GM18517 (cell line): ENCODE measurements at regions not wholly inside any gene's neighbourhood (a gene's known extent, or its start where the extent isn't known, plus 50 kb on each side); places are given as distances from the start of the nearest gene placed in this dataset.
"Not testable (repeated sequence)": the region's sequence is repeated elsewhere in the genome, so short reads cannot be mapped to it uniquely, and the experiment has no call there.

Experiments
- ATAC-seq: cut with Tn5 transposase; IDR thresholded peaks from one replicate; pipeline ENCODE4 v1.9.1; 2021; ENCODE audit warnings: mild to moderate bottlenecking, moderate library complexity; ENCODE audit not compliant: unreplicated experiment

DNA sequence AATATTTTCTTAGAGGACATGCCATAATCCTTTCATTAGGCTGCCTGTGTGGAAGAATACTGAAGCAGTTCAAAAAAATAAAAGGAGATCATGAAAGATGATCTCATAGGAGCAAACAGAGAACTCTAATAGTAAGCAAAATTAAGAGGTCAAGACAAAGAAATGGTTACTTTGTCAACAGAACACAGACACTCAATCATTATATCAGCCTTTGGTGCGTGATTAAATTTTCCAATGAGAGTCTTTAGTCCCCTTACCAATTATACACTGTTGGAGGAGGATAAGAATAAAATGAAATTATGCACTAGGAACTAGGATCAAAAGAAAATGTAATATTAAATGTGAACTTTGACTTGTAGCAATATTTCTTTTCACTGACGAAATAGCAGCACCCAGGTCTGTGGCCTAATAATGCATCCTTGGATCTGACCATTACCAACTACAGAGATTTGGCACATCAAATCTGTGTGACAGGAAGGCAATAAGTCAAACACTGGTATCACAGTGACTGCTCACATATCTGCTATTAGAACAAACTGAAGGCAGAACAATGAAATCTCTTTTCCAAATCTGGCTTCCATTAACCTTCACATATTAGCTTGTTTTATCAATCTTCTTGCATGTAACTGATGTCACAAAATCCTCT is 1812.9 kb downstream of the PLA2G4A start:
- ATAC-seq = no peak

DNA sequence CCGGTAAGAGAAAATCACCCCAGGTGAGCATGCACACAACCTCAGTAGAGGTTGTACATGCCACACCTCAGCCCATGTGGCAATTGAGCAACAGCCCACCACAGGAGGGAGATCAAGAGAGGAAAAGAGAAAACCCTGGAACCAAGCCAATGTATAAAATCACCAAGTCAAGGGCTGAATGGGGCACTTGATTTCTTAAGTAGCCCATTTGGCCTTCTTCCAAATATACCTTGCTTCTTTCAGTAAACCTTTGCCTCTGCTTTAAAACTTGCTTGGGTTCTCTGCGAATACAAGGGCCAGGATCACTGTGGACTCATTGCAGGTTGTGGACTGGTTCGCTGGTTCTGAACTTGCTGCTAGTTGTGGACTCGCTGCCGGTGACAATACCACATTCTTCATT is 1814.0 kb downstream of the PLA2G4A start:
- no peak for ATAC-seq

DNA sequence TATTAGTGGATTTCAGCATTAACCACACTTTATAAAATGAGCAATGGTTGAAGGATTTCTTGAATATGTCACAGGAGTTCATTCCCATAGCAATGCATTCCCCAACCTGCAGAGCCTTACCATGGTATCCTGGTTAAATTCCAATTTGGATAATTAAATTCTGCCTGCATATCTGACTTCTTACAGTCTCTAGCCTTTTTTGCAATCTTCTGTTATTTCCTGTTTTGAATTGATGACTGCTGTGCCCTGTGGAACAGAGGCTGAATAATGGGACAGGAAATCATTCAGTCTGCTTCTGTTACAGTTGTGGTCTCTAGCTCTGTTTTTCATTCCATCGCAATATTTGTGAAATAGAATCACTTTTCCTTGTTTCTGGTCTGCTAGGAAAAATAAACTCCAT is 1823.9 kb downstream of the PLA2G4A start:
- no peak for ATAC-seq

GRCh38 chr1:188655966-188656365 is 1821.7 kb downstream of the BRINP3 start:
- not testable (repeated sequence) for ATAC-seq

- ATAC-seq = no peak
Observed at GRCh38 chr1:188660572-188660971, 1817.1 kb downstream of the BRINP3 start.

- no peak for ATAC-seq
Observed at GRCh38 chr1:188665477-188665876, 1812.2 kb downstream of the BRINP3 start.

DNA sequence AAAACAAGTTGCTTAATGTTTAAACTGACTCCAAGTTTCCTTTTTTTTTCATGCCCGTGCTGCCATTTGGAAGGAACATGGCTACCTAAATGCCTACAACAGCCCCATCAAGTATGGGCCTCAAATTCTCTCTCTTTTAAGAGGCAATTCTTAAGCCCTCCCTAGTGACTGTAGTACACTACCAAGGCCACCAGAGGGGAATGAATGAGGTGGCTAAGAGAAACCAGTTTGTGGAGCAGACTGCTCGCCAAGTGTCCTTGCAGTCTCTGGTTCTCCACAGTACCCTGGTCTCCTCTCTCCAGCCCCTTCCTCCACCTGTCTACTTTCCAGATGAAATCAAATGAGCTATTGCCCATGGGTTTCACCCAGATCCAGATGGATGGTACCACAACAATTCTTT is 1809.6 kb downstream of the BRINP3 start:
- no peak for ATAC-seq

GRCh38 chr1:188669728-188670382 is 1807.8 kb downstream of the BRINP3 start:
- ATAC-seq = no peak

DNA sequence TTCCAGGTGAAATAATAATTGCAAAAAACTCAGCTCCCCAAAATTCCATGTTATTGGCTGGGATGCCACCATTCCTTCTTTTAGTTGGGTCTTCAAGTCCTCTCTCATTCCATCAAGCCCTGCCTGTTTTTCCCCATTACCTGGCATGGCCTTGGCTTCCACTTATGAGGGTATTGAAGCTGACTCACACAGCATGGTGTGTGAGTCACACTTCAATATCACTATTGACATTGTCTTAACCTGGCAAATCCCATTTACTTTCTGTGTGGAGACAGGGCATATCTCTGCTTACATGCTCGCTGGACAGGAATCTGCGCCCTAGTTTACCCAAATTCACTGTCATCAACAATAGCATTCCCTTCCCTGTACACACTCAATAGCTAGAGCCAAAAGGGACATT is 1806.8 kb downstream of the BRINP3 start:
- ATAC-seq = no peak

- ATAC-seq = no peak
Observed at GRCh38 chr1:188672153-188672552, 1805.5 kb downstream of the BRINP3 start.

DNA sequence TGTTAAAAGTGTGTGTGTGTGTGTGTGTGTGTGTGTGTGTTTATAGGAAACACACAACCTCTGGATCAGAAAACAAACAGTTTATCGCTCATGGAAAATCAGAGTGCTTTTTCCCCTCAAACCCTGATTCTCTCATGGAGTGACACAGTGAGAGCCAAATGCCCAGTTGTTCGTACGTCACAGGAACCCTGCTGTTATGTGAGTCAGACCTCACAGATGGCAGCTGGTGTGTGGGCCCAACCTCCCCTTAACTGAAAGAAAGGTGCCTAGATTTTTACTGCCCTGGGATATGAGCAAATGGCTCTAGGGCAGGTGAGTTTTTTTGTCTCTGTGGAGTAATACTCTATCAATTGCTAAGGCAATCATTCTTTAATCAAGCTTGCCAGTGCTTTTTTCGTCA is 1788.1 kb downstream of the BRINP3 start:
- no peak for ATAC-seq

- no peak for ATAC-seq
Observed at GRCh38 chr1:188700116-188700515, 1777.5 kb downstream of the BRINP3 start.

DNA sequence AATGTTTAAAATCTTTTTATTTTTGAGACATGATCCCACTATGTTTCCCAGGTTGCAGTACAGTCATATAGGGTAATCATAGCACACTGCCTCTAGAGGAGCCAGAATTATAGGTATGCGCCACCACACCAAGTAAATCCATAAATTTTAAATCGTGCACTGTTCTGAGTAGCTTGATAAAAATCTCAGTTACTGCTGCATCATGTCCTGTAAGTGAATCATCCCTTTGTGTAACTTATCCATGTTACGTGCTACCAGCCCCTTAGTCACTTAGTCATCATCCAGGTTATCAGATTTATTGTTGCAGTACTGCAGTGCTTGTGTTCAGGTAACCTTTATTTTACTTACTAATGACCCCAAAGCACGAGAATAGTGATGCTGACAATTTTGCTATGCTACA is 1770.9 kb downstream of the BRINP3 start:
- no peak for ATAC-seq

DNA sequence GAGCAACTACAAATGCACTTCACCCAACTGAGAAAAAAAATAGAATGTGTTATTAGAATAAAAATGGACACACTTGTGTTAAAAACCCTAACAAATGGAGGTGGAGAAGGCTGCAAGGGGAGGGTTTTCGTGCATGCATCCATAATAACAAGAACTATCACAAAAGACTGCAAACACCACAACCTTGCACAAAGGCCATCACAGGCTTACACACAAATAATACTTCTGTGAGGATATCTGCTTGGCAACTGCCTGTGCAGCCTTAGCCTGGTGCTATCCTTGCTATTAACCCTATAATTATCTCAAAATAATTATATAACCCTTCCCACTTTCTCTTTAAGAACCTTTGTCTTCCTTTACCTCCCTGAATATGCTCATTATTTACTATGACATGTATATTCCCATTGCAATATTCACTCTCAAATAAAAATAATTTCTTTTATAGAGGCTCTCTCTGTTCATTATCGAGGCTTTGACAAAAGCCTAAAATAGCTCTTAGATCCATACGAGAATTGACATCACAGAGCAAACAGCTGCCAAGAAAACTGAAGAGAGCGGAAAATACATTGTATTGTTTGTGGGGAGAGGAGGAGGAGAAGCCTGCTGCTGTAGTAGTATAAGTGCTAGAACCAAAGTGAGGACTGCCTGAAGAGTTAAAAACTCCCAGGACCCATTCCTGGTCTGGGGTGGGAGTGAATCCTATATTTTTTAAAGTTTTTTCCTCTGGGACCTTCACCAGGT is 1768.7 kb downstream of the BRINP3 start:
- no peak for ATAC-seq

DNA sequence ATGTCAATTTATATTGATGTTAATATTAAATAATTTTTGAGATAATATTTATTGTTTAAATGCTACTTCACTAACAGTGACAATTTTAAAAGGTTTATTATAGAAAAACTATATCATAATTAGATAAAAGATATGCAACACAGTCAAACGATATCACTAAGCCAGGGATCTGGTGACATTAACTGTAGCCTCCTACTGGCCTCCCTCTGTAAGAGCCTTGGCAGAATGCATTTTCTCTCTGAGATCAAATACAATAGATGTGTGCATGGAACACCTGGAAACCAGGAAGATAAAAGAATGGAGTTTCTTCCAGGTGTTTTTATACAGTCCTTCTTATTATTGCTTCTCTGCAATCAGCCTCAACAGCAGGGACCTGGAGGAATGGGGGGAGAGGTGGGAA is 1762.1 kb downstream of the BRINP3 start:
- no peak for ATAC-seq

DNA sequence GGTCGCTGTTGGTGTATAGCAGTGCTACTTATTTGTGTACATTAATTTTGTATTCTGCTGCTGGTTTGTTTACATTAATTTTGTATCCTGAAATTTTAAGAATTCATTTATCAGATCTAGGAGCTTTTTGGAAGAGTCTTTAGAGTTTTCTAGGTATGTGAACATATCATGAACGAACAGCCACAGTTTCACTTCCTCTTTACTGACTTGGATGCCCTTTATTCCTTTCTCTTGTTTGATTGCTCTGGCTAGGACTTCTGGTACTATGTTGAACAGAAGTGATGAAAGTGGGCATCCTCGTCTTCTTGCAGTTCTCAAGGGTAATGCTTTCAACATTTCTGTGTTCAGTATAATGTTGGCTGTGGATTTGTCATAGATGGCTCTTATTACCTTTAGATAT is 1757.9 kb downstream of the BRINP3 start:
- ATAC-seq = no peak

GRCh38 chr1:188723332-188724020 is 1754.2 kb downstream of the BRINP3 start:
- ATAC-seq = no peak

GRCh38 chr1:188729039-188729438 is 1748.6 kb downstream of the BRINP3 start:
- no peak for ATAC-seq

DNA sequence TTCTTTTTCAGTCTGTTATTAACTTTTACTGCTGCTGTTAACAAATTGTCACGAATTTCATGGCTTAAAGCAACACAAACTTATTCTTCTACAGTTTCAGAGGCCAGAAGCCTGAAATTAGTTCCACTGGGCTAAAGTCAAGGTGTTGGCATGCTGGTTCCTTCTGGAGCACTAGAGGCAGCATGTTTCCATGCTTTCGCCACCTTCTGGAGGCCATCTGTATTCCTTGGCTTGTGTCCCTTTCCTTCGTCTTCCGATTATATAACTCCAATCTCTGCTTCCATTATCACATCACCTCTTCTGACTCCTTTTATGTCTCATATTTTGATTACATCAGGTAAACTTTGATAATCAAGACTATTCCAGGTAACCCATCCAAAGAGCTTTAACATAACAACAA is 1742.1 kb downstream of the BRINP3 start:
- ATAC-seq = no peak

DNA sequence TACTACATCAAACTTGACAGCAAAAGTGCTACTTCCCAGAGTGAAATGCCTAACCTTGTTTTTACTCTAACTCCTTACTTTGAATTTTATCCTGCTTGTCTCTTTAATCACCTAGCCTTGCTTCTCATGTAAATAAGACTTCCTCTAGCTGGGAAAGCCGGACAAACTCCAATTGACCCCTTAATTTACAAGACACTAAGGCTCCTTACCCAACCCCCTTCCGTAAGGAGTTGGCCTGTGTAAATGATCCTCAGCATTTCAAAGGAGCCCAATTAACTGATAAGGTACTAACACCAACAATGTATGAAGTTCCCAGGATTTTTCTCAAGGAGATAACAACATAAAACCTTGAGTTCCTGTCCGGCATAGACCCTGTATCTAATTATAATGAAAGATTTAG is 1728.4 kb downstream of the BRINP3 start:
- not testable (repeated sequence) for ATAC-seq

DNA sequence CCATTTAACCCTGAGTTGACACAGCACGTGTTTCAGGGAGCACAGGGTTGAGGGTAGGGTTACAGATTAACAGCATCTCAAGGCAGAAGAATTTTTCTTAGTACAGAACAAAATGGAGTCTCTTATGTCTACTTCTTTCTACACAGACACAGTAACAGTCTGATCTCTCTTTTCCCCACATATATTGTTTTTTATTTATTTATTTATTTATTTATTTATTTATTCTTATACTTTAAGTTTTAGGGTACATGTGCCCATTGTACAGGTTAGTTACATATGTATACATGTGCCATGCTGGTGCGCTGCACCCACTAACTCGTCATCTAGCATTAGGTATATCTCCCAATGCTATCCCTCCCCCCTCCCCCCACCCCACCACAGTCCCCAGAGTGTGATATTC is 1725.6 kb downstream of the BRINP3 start:
- ATAC-seq = not testable (repeated sequence)

GRCh38 chr1:188757747-188758146 is 1719.9 kb downstream of the BRINP3 start:
- not testable (repeated sequence) for ATAC-seq
